Gastroesophageal sphincter (tissue), 3 donors: ENCODE measurements at regions not wholly inside any gene's neighbourhood (a gene's known extent, or its start where the extent isn't known, plus 50 kb on each side); places are given as distances from the start of the nearest gene placed in this dataset.

Source experiments
- POLR2A ChIP-seq, 2 donors: fragments of 450-650 bp; IDR thresholded peaks; one replicate each; pipeline ENCODE4 v1.6.1; 2017; ENCODE audit warnings: antibody characterized with exemption in 2 of 2, mild to moderate bottlenecking in 2 of 2, moderate library complexity in 1 of 2
- POLR2AphosphoS5 ChIP-seq: sonication (generic); formaldehyde crosslinking; IDR thresholded peaks from one replicate; pipeline ENCODE4 v1.6.1; 2017; ENCODE audit warnings: antibody characterized with exemption
- TF ChIP-seq, protein P1 (sequence below), 4 experiments: fragments of 200-600 bp in 2 of 4; fragments of 450-650 bp in 2 of 4; sonication (generic) in 1 of 4; IDR thresholded peaks; one replicate each; pipeline ENCODE4 v1.5.1; 2017 to 2019; ENCODE audit warnings: antibody characterized with exemption in 4 of 4, mild to moderate bottlenecking in 2 of 4, moderate library complexity in 2 of 4

DNA sequence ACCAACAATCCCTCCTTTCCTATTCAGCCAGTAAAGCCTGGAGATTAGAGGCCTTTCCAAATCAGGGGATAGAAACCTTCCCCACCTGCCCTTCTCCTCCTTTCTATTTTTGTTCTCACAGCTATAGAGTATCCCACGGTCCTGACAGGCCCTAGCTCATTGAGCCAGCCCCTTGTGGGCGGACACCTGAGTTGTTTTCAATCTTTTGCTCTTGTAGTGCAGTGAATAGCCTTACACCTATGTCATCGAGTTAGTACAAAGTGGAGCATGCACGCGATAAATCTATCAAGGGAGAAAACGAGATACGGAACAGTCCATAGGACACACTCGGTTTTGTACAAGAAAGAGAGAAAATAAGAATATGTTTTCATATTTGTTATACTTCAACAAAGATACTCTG is 77.2 kb downstream of the TSPAN17 start:
- TF ChIP-seq, protein P1, sequence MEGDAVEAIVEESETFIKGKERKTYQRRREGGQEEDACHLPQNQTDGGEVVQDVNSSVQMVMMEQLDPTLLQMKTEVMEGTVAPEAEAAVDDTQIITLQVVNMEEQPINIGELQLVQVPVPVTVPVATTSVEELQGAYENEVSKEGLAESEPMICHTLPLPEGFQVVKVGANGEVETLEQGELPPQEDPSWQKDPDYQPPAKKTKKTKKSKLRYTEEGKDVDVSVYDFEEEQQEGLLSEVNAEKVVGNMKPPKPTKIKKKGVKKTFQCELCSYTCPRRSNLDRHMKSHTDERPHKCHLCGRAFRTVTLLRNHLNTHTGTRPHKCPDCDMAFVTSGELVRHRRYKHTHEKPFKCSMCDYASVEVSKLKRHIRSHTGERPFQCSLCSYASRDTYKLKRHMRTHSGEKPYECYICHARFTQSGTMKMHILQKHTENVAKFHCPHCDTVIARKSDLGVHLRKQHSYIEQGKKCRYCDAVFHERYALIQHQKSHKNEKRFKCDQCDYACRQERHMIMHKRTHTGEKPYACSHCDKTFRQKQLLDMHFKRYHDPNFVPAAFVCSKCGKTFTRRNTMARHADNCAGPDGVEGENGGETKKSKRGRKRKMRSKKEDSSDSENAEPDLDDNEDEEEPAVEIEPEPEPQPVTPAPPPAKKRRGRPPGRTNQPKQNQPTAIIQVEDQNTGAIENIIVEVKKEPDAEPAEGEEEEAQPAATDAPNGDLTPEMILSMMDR (IDR thresholded peaks at IDR 0.05), result no peak
- TF ChIP-seq POLR2AphosphoS5 (no peak), POLR2A (IDR thresholded peaks at IDR 0.05) (no peak)
